Mammary epithelial cell (primary cell): ENCODE measurements at regions not wholly inside any gene's neighbourhood (a gene's known extent, or its start where the extent isn't known, plus 50 kb on each side); places are given as distances from the start of the nearest gene placed in this dataset.

Experiments
- CTCF ChIP-seq, 2 donors: IDR thresholded peaks in 1 of 2; conservative IDR thresholded peaks in 1 of 2; 2 replicates each; pipeline ENCODE4 v1.5.1; 2011 to 2012; ENCODE audit warnings: inconsistent platforms in 2 of 2, low read length in 2 of 2, mild to moderate bottlenecking in 2 of 2, control low read depth in 1 of 2, low read depth in 1 of 2; ENCODE audit not compliant: insufficient read depth in 1 of 2; ENCODE audit errors: extremely low read depth in 1 of 2
- EZH2 ChIP-seq: IDR thresholded peaks from 2 replicates; pipeline ENCODE4 v1.6.1; 2012; ENCODE audit warnings: low read length, inconsistent platforms, borderline replicate concordance

- TF ChIP-seq EZH2 (no peak), CTCF (conservative IDR thresholded peaks at IDR 0.05 in 1 of 2, IDR thresholded peaks at IDR 0.05 in 1 of 2; ENCODE audit: extremely low read depth in 1 of 2, insufficient read depth in 1 of 2, low read depth in 1 of 2, low read length in 2 of 2) (no peak)
Observed at GRCh38 chr5:163807781-163808180, 302.4 kb downstream of the MAT2B start.
